Activated CD4-positive, alpha-beta T cell treated with anti-CD3 and anti-CD28 coated beads, Interleukin-2, amount 10 ng/mL, durations not matched to agents 7 days and 5 days (primary cell): ENCODE measurements at regions not wholly inside any gene's neighbourhood (a gene's known extent, or its start where the extent isn't known, plus 50 kb on each side); places are given as distances from the start of the nearest gene placed in this dataset.

Experiments
- CTCF ChIA-PET: fragments of 350-600 bp; sonication (Branson Sonifier 250); formaldehyde crosslinking; loops from one replicate; lab custom pipeline; 2021; ENCODE audit warnings: antibody characterized with exemption; lab: Charles Lee
- POLR2A ChIA-PET: fragments of 350-600 bp; sonication (Branson Sonifier 250); formaldehyde crosslinking; loops from one replicate; lab custom pipeline; 2021; ENCODE audit warnings: antibody characterized with exemption; lab: Charles Lee
- DNase-seq: peaks from one replicate; pipeline ENCODE4 v3.0.0-alpha.2; 2020
- H3K27ac Mint-ChIP-seq: one replicate; pipeline ENCODE4 v1.8.0; 2021; ENCODE audit warnings: mild to moderate bottlenecking, moderate library complexity, mixed read lengths
- H3K27me3 Mint-ChIP-seq: one replicate; pipeline ENCODE4 v1.8.0; 2021; ENCODE audit warnings: mixed read lengths
- H3K36me3 Mint-ChIP-seq: one replicate; pipeline ENCODE4 v1.8.0; 2021; ENCODE audit warnings: low read depth, mixed read lengths
- H3K4me1 Mint-ChIP-seq: one replicate; pipeline ENCODE4 v1.8.0; 2021; ENCODE audit warnings: mixed read lengths
- H3K4me3 Mint-ChIP-seq: one replicate; pipeline ENCODE4 v1.8.0; 2021; ENCODE audit warnings: mild to moderate bottlenecking, moderate library complexity, mixed read lengths
- H3K9me3 Mint-ChIP-seq: one replicate; pipeline ENCODE4 v1.8.0; 2021; ENCODE audit warnings: mixed read lengths

DNA sequence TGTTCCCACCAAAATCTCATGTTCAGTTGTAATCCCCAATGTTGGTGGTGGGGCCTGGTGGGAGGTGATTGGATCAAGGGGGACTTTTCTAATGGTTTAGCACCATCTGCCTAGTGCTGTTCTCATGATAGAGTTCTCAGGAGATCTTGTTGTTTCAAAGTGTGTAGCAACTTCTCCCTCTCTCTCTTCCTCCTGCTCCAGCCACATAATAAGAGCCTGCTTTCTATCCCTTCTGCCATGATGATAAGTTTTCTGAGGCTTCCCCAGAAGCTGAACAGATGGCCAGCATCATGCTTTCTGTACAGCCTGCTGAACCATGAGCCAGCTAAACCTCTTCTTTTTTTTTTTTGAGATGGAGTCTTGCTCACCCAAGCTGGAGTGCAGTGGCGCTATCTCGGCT is 910.6 kb downstream of the KCNMA1 start:
- H3K4me1 Mint-ChIP-seq = no peaks in the 10 kb centered on the region
- no peak overlapping the region for H3K4me3 Mint-ChIP-seq
- H3K9me3 Mint-ChIP-seq = peaks cover 13% of the 10 kb centered on the region
- no peak overlapping the region for H3K27ac Mint-ChIP-seq
- H3K27me3 Mint-ChIP-seq = no peaks in the 10 kb centered on the region
- POLR2A ChIA-PET = no interaction called here
- no peak for DNase-seq
- no peaks in the 10 kb centered on the region for H3K36me3 Mint-ChIP-seq
- CTCF ChIA-PET = no interaction called here

DNA sequence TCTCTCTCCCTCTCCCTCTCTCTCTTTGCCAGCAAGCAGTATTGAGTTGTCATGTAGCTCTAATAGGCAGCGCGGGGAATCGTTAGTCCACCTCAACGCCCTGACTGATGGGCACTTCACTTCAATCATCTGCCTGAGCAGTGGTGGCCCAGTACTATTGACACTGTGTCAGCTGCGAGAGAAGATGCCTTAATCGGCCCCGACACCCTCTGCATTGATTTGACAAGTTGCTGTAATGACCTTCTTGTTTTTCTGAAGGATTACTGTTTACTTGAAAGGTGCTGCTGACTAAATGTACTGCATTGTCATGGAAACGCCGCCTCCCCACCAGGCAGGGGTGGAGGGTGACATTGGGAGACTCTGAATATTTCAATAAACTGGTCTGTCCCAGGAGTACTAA is 913.8 kb downstream of the KCNMA1 start:
- H3K36me3 Mint-ChIP-seq = no peaks in the 10 kb centered on the region
- H3K4me1 Mint-ChIP-seq = no peaks in the 10 kb centered on the region

GRCh38 chr10:76721891-76722505 is 915.6 kb downstream of the KCNMA1 start:
- no peaks in the 10 kb centered on the region for H3K36me3 Mint-ChIP-seq
- no peaks in the 10 kb centered on the region for H3K4me1 Mint-ChIP-seq
- H3K27ac Mint-ChIP-seq = no peak overlapping the region
- peaks cover 2% of the 10 kb centered on the region for H3K9me3 Mint-ChIP-seq
- CTCF ChIA-PET = no interaction called here
- no peak overlapping the region for H3K4me3 Mint-ChIP-seq
- DNase-seq = no peak
- H3K27me3 Mint-ChIP-seq = no peaks in the 10 kb centered on the region
- POLR2A ChIA-PET = no interaction called here

More for the DNA sequence above, 913.8 kb downstream of the KCNMA1 start:
- Mint-ChIP-seq H3K27ac (no peak overlapping the region), H3K9me3 (peaks cover 2% of the 10 kb centered on the region), H3K27me3 (no peaks in the 10 kb centered on the region), H3K4me3 (no peak overlapping the region)
- ChIA-PET CTCF (no interaction called here), POLR2A (no interaction called here)
- DNase-seq = no peak

GRCh38 chr10:76719006-76719405 is 918.6 kb downstream of the KCNMA1 start:
- H3K9me3 Mint-ChIP-seq = no peaks in the 10 kb centered on the region
- no peaks in the 10 kb centered on the region for H3K27me3 Mint-ChIP-seq
- ChIA-PET CTCF (interaction anchor here (0.5 kb wide), 1 partner anchor 458 kb away, joined by 3 read pairs; no protein-coding TSS in a partner anchor), POLR2A (no interaction called here)
- no peak for DNase-seq
- H3K4me3 Mint-ChIP-seq = no peak overlapping the region
- H3K27ac Mint-ChIP-seq = no peak overlapping the region
- no peaks in the 10 kb centered on the region for H3K36me3 Mint-ChIP-seq
- no peaks in the 10 kb centered on the region for H3K4me1 Mint-ChIP-seq

- POLR2A ChIA-PET = no interaction called here
- CTCF ChIA-PET = interaction anchor here (0.7 kb wide), 1 partner anchor 146 kb away, joined by 4 read pairs; no protein-coding TSS in a partner anchor
- Mint-ChIP-seq H3K9me3 (no peaks in the 10 kb centered on the region), H3K27ac (no peak overlapping the region), H3K4me1 (no peaks in the 10 kb centered on the region), H3K36me3 (no peaks in the 10 kb centered on the region), H3K4me3 (no peak overlapping the region), H3K27me3 (no peaks in the 10 kb centered on the region)
- no peak for DNase-seq
Measured at GRCh38 chr10:76717141-76717540, 920.5 kb downstream of the KCNMA1 start.

- Mint-ChIP-seq H3K36me3 (no peaks in the 10 kb centered on the region), H3K27ac (no peak overlapping the region), H3K27me3 (no peaks in the 10 kb centered on the region), H3K4me1 (no peaks in the 10 kb centered on the region), H3K4me3 (no peak overlapping the region), H3K9me3 (peaks cover 4% of the 10 kb centered on the region)
- DNase-seq = no peak
- CTCF ChIA-PET = no interaction called here
- POLR2A ChIA-PET = no interaction called here
Measured at GRCh38 chr10:76711222-76711997, 926.2 kb downstream of the KCNMA1 start.

DNA sequence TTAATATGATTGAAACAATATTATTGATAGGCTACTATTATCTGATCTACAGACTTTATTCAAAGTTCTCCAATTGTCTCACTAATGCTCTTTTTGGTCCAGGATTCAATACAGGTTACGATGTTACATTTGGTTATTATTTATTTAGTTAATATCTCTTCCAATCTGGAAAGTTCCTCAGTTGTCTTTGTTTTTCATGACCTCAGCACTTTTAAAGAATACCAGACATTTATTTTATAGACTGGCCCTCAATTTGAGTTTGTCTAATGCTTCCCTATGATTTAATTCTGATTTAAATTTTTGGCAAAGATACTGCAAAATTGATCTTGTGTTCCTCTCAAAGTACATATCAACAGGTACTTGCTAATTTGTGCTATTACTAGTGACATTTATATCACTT is 937.4 kb downstream of the KCNMA1 start:
- H3K9me3 Mint-ChIP-seq = peaks cover 2% of the 10 kb centered on the region
- no peak overlapping the region for H3K27ac Mint-ChIP-seq
- no peak for DNase-seq
- no peaks in the 10 kb centered on the region for H3K27me3 Mint-ChIP-seq
- no peaks in the 10 kb centered on the region for H3K4me1 Mint-ChIP-seq
- H3K36me3 Mint-ChIP-seq = no peaks in the 10 kb centered on the region
- no peak overlapping the region for H3K4me3 Mint-ChIP-seq
- ChIA-PET CTCF (no interaction called here), POLR2A (no interaction called here)

GRCh38 chr10:76697923-76698322 is 939.7 kb downstream of the KCNMA1 start:
- no peak overlapping the region for H3K4me3 Mint-ChIP-seq
- no peak overlapping the region for H3K27ac Mint-ChIP-seq
- no peaks in the 10 kb centered on the region for H3K36me3 Mint-ChIP-seq
- no peak for DNase-seq
- no peaks in the 10 kb centered on the region for H3K27me3 Mint-ChIP-seq
- no peaks in the 10 kb centered on the region for H3K4me1 Mint-ChIP-seq
- H3K9me3 Mint-ChIP-seq = peaks cover 3% of the 10 kb centered on the region
- POLR2A ChIA-PET = no interaction called here
- CTCF ChIA-PET = interaction anchor here (1.3 kb wide), 1 partner anchor 43 kb away, joined by 3 read pairs; no protein-coding TSS in a partner anchor

DNA sequence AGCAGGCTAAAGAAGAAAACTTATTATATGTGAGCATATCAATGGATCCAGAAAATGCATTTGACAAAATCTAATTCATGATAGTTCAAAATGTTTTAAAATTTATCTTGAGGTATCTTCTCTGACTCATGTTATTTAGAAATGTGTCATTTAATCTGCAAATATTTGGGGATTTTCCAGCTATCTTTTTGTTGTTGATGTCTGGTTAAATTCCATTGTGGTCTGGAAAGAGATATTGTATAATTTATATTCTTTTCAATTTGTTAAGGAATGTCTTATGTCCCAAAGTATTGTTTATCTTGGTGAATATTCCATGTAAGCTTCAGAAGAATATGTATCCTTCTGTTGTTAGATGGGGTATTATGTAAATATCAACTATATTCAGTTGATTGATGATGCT is 942.5 kb downstream of the KCNMA1 start:
- POLR2A ChIA-PET = no interaction called here
- CTCF ChIA-PET = no interaction called here
- Mint-ChIP-seq H3K4me3 (no peak overlapping the region), H3K27ac (no peak overlapping the region), H3K36me3 (no peaks in the 10 kb centered on the region), H3K4me1 (no peaks in the 10 kb centered on the region), H3K9me3 (peaks cover 13% of the 10 kb centered on the region), H3K27me3 (no peaks in the 10 kb centered on the region)
- no peak for DNase-seq

GRCh38 chr10:76686201-76686600 is 951.4 kb downstream of the KCNMA1 start:
- H3K9me3 Mint-ChIP-seq = peaks cover 3% of the 10 kb centered on the region
- ChIA-PET CTCF (no interaction called here), POLR2A (no interaction called here)
- no peaks in the 10 kb centered on the region for H3K27me3 Mint-ChIP-seq
- no peak overlapping the region for H3K4me3 Mint-ChIP-seq
- no peak for DNase-seq
- H3K36me3 Mint-ChIP-seq = no peaks in the 10 kb centered on the region
- H3K27ac Mint-ChIP-seq = no peak overlapping the region
- H3K4me1 Mint-ChIP-seq = no peaks in the 10 kb centered on the region

GRCh38 chr10:76684968-76685367 is 952.6 kb downstream of the KCNMA1 start:
- no peak overlapping the region for H3K4me3 Mint-ChIP-seq
- no peaks in the 10 kb centered on the region for H3K4me1 Mint-ChIP-seq
- CTCF ChIA-PET = no interaction called here
- H3K36me3 Mint-ChIP-seq = no peaks in the 10 kb centered on the region
- no peak overlapping the region for H3K27ac Mint-ChIP-seq
- no peaks in the 10 kb centered on the region for H3K9me3 Mint-ChIP-seq
- H3K27me3 Mint-ChIP-seq = no peaks in the 10 kb centered on the region
- no peak for DNase-seq
- POLR2A ChIA-PET = no interaction called here

DNA sequence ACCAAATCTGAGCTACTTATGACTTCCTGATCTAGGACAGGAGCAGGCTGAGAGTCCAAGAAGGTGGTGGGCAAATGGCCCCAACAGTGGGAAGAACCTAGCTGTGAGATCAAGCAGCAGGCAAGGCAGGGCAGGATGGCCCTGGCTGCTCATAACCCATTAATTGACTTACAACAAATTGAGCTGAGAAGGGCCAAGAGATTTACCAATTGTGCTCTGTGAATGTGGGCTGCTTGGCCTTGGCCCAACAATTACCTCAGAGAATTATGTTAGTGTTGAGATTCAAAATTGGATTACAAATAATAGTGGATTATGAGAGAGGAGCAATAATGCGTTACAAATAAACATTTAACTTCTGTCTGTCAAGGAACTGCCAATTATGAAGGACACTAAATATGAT is 956.5 kb downstream of the KCNMA1 start:
- CTCF ChIA-PET = no interaction called here
- POLR2A ChIA-PET = no interaction called here

DNA sequence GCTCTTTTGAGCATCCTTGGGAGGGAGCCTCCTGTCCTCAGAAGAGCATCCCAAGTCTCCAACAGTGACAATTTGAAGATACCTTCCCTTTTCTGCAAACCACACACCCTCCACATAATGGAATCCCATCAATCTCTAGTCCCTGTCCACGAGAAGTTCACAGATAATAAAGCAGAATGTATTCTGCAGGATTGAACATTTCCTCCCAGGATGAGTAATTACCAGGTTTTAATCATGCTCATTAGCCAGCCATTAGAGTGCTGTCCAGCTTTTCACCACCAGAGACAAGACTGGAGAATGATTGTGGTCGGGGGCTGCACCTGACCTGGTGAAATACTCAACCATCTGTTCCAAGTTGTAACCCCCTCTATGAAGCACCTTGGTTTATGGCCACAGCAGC is 958.6 kb downstream of the KCNMA1 start:
- ChIA-PET CTCF (no interaction called here), POLR2A (no interaction called here)
- no peaks in the 10 kb centered on the region for H3K9me3 Mint-ChIP-seq
- no peaks in the 10 kb centered on the region for H3K4me1 Mint-ChIP-seq
- H3K36me3 Mint-ChIP-seq = no peaks in the 10 kb centered on the region
- no peak overlapping the region for H3K27ac Mint-ChIP-seq
- H3K4me3 Mint-ChIP-seq = no peak overlapping the region
- no peak for DNase-seq
- H3K27me3 Mint-ChIP-seq = no peaks in the 10 kb centered on the region

More for the DNA sequence above, 956.5 kb downstream of the KCNMA1 start:
- Mint-ChIP-seq H3K4me3 (no peak overlapping the region), H3K4me1 (no peaks in the 10 kb centered on the region), H3K27ac (no peak overlapping the region), H3K36me3 (no peaks in the 10 kb centered on the region), H3K27me3 (no peaks in the 10 kb centered on the region), H3K9me3 (no peaks in the 10 kb centered on the region)
- DNase-seq = no peak
